22Rv1 (cell line): ENCODE measurements at regions not wholly inside any gene's neighbourhood (a gene's known extent, or its start where the extent isn't known, plus 50 kb on each side); places are given as distances from the start of the nearest gene placed in this dataset.
"Not testable (repeated sequence)": the region's sequence is repeated elsewhere in the genome, so short reads cannot be mapped to it uniquely, and the experiment has no call there.

Experiments used
- CTCF ChIP-seq: fragments of 450-650 bp; IDR thresholded peaks from 2 replicates; pipeline ENCODE4 v1.5.1; 2017; ENCODE audit warnings: mild to moderate bottlenecking
- ZFX ChIP-seq: fragments of 450-650 bp; IDR thresholded peaks from 2 replicates; pipeline ENCODE4 v1.6.1; 2017; ENCODE audit warnings: antibody characterized with exemption, borderline replicate concordance

GRCh38 chr21:9009267-9010016 lies 1511.9 kb upstream of the TPTE start:
- TF ChIP-seq CTCF, ZFX: not testable (repeated sequence)
